PC-9 (cell line): ENCODE measurements at regions not wholly inside any gene's neighbourhood (a gene's known extent, or its start where the extent isn't known, plus 50 kb on each side); places are given as distances from the start of the nearest gene placed in this dataset.

ENCODE experiments used
- BruUV-seq: library from RNA; stranded (reverse); fragments of 400-500 nt; replicated peaks from 2 replicates; lab custom pipeline; 2021; lab: Mats Ljungman, UMichigan
- CTCF ChIA-PET: fragments of 300-600 bp; sonication (Branson Sonifier 250); formaldehyde crosslinking; loops from one replicate; lab custom pipeline; 2022; ENCODE audit warnings: antibody characterized with exemption; lab: Charles Lee
- POLR2A ChIA-PET: fragments of 300-600 bp; sonication (Branson Sonifier 250); formaldehyde crosslinking; loops from one replicate; lab custom pipeline; 2022; ENCODE audit warnings: antibody characterized with exemption; ENCODE audit not compliant: unreplicated experiment; lab: Charles Lee
- DNase-seq, 2 experiments: peaks; one replicate each; pipeline versions ENCODE4 v3.0.0 to v3.0.0-alpha.2; 2015 to 2022; ENCODE audit warnings: mixed read lengths in 1 of 2
- H2AFZ ChIP-seq: fragments of 200-600 bp; sonication (generic); 2 replicates; pipeline ENCODE4 v1.8.1; 2017; ENCODE audit warnings: antibody characterized with exemption
- H3F3A ChIP-seq: fragments of 200-600 bp; sonication (generic); 2 replicates; pipeline ENCODE4 v1.8.1; 2017; ENCODE audit warnings: antibody characterized with exemption, mild to moderate bottlenecking, low read depth; ENCODE audit not compliant: insufficient read depth
- H3K27ac ChIP-seq: fragments of 200-600 bp; sonication (generic); 2 replicates; pipeline ENCODE4 v1.6.1; 2016; ENCODE audit warnings: mixed run types
- H3K27me3 ChIP-seq: fragments of 200-600 bp; sonication (generic); 2 replicates; pipeline ENCODE4 v1.6.1; 2016; ENCODE audit warnings: low read depth, mixed run types; ENCODE audit not compliant: insufficient read depth
- H3K36me3 ChIP-seq: fragments of 200-600 bp; sonication (generic); 2 replicates; pipeline ENCODE4 v1.6.1; 2016; ENCODE audit warnings: low read depth, mixed run types
- H3K4me1 ChIP-seq: fragments of 200-600 bp; sonication (generic); replicated peaks from 2 replicates; pipeline ENCODE4 v1.6.1; 2016; ENCODE audit warnings: mixed run types; ENCODE audit not compliant: insufficient read depth
- H3K4me2 ChIP-seq: fragments of 200-600 bp; sonication (generic); 2 replicates; pipeline ENCODE4 v1.6.1; 2017; ENCODE audit warnings: mixed run types
- H3K4me3 ChIP-seq: fragments of 200-600 bp; sonication (generic); 2 replicates; pipeline ENCODE4 v1.6.1; 2016; ENCODE audit warnings: mixed run types
- H3K79me2 ChIP-seq: fragments of 200-600 bp; sonication (generic); 2 replicates; pipeline ENCODE4 v1.6.1; 2017; ENCODE audit warnings: low read depth, mixed run types
- H3K9me2 ChIP-seq: fragments of 200-600 bp; sonication (generic); 2 replicates; pipeline ENCODE4 v1.8.1; 2017; ENCODE audit warnings: mild to moderate bottlenecking; ENCODE audit not compliant: insufficient read depth
- H3K9me3 ChIP-seq: fragments of 200-600 bp; sonication (generic); 2 replicates; pipeline ENCODE4 v1.8.1; 2016; ENCODE audit warnings: low read depth; ENCODE audit not compliant: insufficient read depth
- H4K20me1 ChIP-seq: fragments of 200-600 bp; sonication (generic); 2 replicates; pipeline ENCODE4 v1.8.1; 2017; ENCODE audit not compliant: insufficient read depth
- EZH2 ChIP-seq: fragments of 200-600 bp; sonication (generic); IDR thresholded peaks from 2 replicates; pipeline ENCODE4 v1.8.0; 2017; ENCODE audit warnings: antibody characterized with exemption, low read depth
- intact Hi-C: fragments of 100-400 bp; cut with micrococcal nuclease; formaldehyde crosslinking; loops from one replicate; pipeline ENCODE4 v1.10.0; 2022; ENCODE audit not compliant: unreplicated experiment
- TF ChIP-seq, protein P1 (sequence below): fragments of 200-600 bp; sonication (generic); conservative IDR thresholded peaks from 2 replicates; pipeline ENCODE4 v1.6.1; 2017; ENCODE audit warnings: mixed run types, antibody characterized with exemption, mild to moderate bottlenecking, moderate library complexity

DNA sequence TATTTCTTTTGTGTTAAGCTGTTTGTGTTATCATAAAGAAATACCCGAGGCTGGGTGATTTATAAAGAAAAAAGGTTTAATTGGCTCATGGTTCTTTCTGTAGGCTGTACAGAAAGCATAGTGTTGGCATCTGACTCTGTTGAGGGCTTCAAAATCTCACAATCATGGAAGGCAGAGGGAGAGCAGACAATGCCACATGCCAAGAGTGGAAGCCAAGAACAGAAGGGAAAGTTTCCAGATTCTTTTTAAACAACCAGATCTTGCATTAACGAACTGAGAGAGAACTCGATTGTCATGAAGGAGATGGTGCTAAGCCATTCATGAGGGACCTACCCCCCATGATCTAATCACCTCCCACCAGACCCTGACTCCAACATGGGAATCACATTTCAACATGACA lies 290.1 kb downstream of the BMP2 start:
- BruUV-seq = no TSS peak
- H4K20me1 ChIP-seq = no peaks in the 10 kb centered on the region
- H3K79me2 ChIP-seq = no peaks in the 10 kb centered on the region
- H3K36me3 ChIP-seq = no peaks in the 10 kb centered on the region
- no peaks in the 10 kb centered on the region for H3K9me3 ChIP-seq
- no peak overlapping the region for H3K27ac ChIP-seq
- intact Hi-C loops = no loop called here
- POLR2A ChIA-PET = no interaction called here
- DNase-seq = no peak
- no peaks in the 10 kb centered on the region for H3K27me3 ChIP-seq
- H3K4me1 ChIP-seq = no peaks in the 10 kb centered on the region
- no peaks in the 10 kb centered on the region for H3F3A ChIP-seq
- no peaks in the 10 kb centered on the region for H3K9me2 ChIP-seq
- TF ChIP-seq, protein P1, sequence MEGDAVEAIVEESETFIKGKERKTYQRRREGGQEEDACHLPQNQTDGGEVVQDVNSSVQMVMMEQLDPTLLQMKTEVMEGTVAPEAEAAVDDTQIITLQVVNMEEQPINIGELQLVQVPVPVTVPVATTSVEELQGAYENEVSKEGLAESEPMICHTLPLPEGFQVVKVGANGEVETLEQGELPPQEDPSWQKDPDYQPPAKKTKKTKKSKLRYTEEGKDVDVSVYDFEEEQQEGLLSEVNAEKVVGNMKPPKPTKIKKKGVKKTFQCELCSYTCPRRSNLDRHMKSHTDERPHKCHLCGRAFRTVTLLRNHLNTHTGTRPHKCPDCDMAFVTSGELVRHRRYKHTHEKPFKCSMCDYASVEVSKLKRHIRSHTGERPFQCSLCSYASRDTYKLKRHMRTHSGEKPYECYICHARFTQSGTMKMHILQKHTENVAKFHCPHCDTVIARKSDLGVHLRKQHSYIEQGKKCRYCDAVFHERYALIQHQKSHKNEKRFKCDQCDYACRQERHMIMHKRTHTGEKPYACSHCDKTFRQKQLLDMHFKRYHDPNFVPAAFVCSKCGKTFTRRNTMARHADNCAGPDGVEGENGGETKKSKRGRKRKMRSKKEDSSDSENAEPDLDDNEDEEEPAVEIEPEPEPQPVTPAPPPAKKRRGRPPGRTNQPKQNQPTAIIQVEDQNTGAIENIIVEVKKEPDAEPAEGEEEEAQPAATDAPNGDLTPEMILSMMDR = no peak
- TF ChIP-seq EZH2 = no peak
- H2AFZ ChIP-seq = no peak overlapping the region
- H3K4me3 ChIP-seq = no peak overlapping the region
- no peak overlapping the region for H3K4me2 ChIP-seq
- CTCF ChIA-PET = no interaction called here

DNA sequence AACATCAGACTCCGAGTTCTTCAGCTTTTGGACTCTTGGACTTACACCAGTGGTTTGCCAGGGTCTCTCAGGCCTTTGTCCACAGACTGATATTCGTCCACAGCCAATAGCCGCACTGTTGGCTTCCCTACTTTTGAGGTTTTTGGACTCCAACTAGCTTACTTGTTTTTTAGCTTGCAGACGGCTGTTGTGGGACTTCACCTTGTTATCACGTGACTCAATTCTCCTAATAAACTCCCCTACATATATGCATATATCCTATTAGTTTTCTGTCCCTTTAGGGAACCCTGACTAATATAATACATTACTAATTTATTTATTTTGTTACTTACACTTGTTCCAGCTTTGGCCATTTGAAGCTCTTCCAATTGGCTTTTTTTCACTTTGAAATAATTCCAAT lies 311.3 kb downstream of the BMP2 start:
- Histone ChIP-seq H3K36me3 (no peaks in the 10 kb centered on the region), H3K79me2 (no peaks in the 10 kb centered on the region), H3K27ac (no peak overlapping the region), H4K20me1 (no peaks in the 10 kb centered on the region), H3K27me3 (no peaks in the 10 kb centered on the region), H3K9me2 (no peaks in the 10 kb centered on the region), H3K4me2 (no peak overlapping the region), H3K4me3 (no peak overlapping the region), H3K4me1 (no peaks in the 10 kb centered on the region), H3K9me3 (no peaks in the 10 kb centered on the region), H3F3A (no peaks in the 10 kb centered on the region), H2AFZ (no peak overlapping the region)
- ChIA-PET CTCF (no interaction called here), POLR2A (no interaction called here)
- TF ChIP-seq, protein P1 = no peak
- TF ChIP-seq EZH2 = no peak
- BruUV-seq = no TSS peak
- DNase-seq = no peak
- intact Hi-C loops = no loop called here

DNA sequence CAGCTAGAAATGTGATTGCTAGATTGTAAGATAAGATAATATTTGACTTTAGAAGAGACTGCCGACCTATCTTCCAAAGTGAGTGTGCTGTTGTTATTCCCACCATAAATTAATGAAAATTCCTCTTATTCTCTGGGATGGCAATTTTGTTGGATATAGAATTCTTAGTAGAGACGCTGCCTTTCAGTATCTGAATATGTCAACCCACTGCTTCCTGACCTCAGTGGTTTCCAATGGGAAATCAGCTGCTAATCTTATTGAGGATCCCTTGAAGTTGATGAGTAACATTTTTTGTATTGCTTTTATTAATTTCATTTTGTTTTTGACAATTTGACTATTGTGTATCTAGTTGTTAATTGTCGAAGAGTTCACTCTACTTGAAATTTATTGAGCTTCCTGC lies 313.0 kb downstream of the BMP2 start:
- no peak overlapping the region for H3K27ac ChIP-seq
- intact Hi-C loops = no loop called here
- H3K4me1 ChIP-seq = no peaks in the 10 kb centered on the region
- ChIA-PET POLR2A (no interaction called here), CTCF (no interaction called here)
- no peaks in the 10 kb centered on the region for H3K27me3 ChIP-seq
- TF ChIP-seq, protein P1 = no peak
- no peak for TF ChIP-seq EZH2
- BruUV-seq = no TSS peak
- H3F3A ChIP-seq = no peaks in the 10 kb centered on the region
- no peaks in the 10 kb centered on the region for H4K20me1 ChIP-seq
- DNase-seq = no peak
- H3K79me2 ChIP-seq = no peaks in the 10 kb centered on the region
- no peak overlapping the region for H2AFZ ChIP-seq
- no peaks in the 10 kb centered on the region for H3K9me2 ChIP-seq
- H3K9me3 ChIP-seq = no peaks in the 10 kb centered on the region
- H3K36me3 ChIP-seq = no peaks in the 10 kb centered on the region
- H3K4me3 ChIP-seq = no peak overlapping the region
- H3K4me2 ChIP-seq = no peak overlapping the region
